Eye (tissue), 1 donor: ENCODE measurements at regions not wholly inside any gene's neighbourhood (a gene's known extent, or its start where the extent isn't known, plus 50 kb on each side); places are given as distances from the start of the nearest gene placed in this dataset.

Source experiments
- DNase-seq: peaks from one replicate; pipeline ENCODE4 v3.0.0-alpha.2; 2015

GRCh38 chr2:128770143-128771085 lies 451.7 kb upstream of the HS6ST1 start:
- no peak for DNase-seq

- DNase-seq, result no peak
These were observed 452.7 kb upstream of the HS6ST1 start for GRCh38 chr2:128771401-128771800.

- no peak for DNase-seq
These were observed 454.0 kb upstream of the HS6ST1 start for GRCh38 chr2:128772671-128773070.

- no peak for DNase-seq
These were observed 455.1 kb upstream of the HS6ST1 start for GRCh38 chr2:128773641-128774319.

GRCh38 chr2:128774320-128775216 lies 455.9 kb upstream of the HS6ST1 start:
- DNase-seq, result no peak

- no peak for DNase-seq
These were observed 456.7 kb upstream of the HS6ST1 start for GRCh38 chr2:128775217-128775913.

GRCh38 chr2:128775914-128776285 lies 457.2 kb upstream of the HS6ST1 start:
- DNase-seq, result no peak

GRCh38 chr2:128776461-128777195 lies 458.0 kb upstream of the HS6ST1 start:
- no peak for DNase-seq

- no peak for DNase-seq
These were observed 458.7 kb upstream of the HS6ST1 start for GRCh38 chr2:128777196-128778035.

GRCh38 chr2:128778843-128779242 lies 460.2 kb upstream of the HS6ST1 start:
- DNase-seq, result no peak

- no peak for DNase-seq
These were observed 460.8 kb upstream of the HS6ST1 start for GRCh38 chr2:128779301-128780095.

- DNase-seq, result no peak
These were observed 461.9 kb upstream of the HS6ST1 start for GRCh38 chr2:128780434-128781080.

GRCh38 chr2:128781166-128781565 lies 462.5 kb upstream of the HS6ST1 start:
- DNase-seq, result no peak

- no peak for DNase-seq
These were observed 463.1 kb upstream of the HS6ST1 start for GRCh38 chr2:128781585-128782385.

GRCh38 chr2:128782411-128783192 lies 463.9 kb upstream of the HS6ST1 start:
- DNase-seq, result no peak

- DNase-seq, result no peak
These were observed 464.6 kb upstream of the HS6ST1 start for GRCh38 chr2:128783193-128783671.

GRCh38 chr2:128783896-128784295 lies 465.2 kb upstream of the HS6ST1 start:
- DNase-seq, result no peak
